GM21576 (cell line): ENCODE measurements at regions not wholly inside any gene's neighbourhood (a gene's known extent, or its start where the extent isn't known, plus 50 kb on each side); places are given as distances from the start of the nearest gene placed in this dataset.

ENCODE experiments used
- ATAC-seq: cut with Tn5 transposase; IDR thresholded peaks from one replicate; pipeline ENCODE4 v1.9.1; 2021; ENCODE audit warnings: mild to moderate bottlenecking, moderate library complexity; ENCODE audit not compliant: unreplicated experiment

DNA sequence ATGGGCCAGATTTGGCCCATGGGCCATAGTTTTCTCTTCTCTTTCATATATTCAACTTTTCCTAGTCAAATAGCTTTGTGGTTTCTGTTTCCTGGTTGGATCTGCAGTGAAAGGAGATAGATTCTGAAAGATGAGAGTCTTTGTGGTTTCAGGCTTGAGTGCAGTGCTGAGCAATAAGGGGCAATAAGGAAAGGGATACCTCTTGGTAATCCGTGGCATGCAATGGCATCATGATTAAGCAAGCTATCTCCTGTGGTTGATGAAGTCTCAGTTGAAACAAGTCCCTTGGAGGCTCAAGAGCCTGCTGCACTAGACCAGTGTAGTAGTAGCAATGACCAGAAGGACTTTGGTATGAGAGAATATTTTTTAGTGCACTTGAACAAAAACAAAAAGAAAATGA lies 187.7 kb upstream of the CNTNAP2 start:
- ATAC-seq: no peak

GRCh38 chr7:145919712-145920111 lies 196.9 kb upstream of the CNTNAP2 start:
- ATAC-seq: no peak

- no peak for ATAC-seq
Observed at GRCh38 chr7:145916776-145917175, 199.8 kb upstream of the CNTNAP2 start.

- no peak for ATAC-seq
Observed at GRCh38 chr7:145915679-145916078, 200.9 kb upstream of the CNTNAP2 start.

DNA sequence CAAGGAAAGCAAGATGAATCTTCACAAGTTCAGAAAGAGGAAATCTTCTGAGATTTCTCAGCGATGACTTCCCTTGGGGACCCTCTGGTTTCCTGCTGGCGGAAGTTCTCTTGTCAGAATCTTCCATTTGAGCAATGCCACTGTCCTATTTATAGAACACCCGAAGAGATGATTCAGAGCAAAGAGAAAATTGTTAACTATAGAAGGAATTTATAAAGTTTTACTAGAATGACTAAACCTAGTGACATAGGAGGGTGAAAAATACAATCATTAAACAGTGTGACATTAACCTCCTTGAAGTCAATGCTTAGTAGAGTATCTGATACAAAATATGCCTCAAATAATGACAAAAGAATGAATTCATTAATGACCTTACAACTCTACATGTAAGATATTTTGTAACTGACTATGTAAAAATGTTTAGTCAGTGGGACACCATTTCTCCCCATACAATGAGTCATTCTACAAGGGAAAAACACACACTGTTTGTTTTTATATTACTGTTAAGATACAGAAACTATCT lies 206.5 kb upstream of the CNTNAP2 start:
- ATAC-seq: peak; percentile 88

GRCh38 chr7:145903658-145904057 lies 212.9 kb upstream of the CNTNAP2 start:
- ATAC-seq: no peak

DNA sequence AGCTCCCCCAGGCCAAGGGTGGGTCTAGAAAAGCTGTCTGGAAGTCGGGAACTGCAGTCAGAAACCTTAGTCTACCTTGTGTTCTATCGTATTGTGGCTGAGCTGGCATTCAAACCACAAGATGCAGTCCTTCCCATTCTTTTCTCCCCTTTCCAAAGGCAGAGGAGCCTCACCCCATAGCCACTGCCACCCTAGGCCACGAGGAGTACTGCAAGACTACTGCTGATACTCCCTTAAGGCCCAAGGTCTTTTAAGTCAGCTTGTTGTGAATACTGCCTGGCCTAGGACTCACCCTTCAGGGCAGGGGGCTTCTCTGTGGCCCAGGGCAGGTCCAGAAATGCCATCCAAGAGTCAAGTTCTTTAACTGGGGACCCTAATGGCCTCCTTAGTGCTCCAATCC lies 214.5 kb upstream of the CNTNAP2 start:
- ATAC-seq: no peak

GRCh38 chr7:145899938-145900337 lies 216.7 kb upstream of the CNTNAP2 start:
- no peak for ATAC-seq

DNA sequence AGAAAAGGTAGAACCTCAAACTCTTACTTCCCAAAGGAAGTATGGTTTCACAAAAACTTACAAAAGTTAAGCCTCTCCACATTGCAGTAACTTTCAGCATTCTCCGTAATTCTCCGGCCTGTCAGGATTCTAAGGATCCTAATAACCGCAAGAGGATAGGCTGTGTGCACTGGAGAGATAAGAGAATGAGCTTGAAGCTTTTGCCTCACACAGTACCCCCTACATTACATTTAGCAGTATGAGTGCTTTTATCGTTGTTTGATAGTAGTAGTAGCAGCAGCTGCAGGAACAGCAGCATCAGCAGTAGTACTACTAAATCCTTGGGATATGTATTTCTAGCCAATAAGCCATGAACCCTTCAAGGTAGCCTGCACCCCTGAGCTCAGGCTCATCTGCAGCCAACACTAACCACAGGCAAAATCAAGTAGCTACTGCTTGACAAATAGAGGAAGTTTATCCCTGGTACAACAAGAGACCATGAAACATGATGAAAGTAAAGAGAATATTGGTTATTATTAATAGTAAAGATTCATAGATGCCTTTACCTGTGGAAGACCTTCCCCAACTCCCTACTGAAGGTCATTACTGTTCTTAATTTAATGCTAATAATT lies 222.6 kb upstream of the CNTNAP2 start:
- ATAC-seq: no peak

GRCh38 chr7:145884716-145885514 lies 231.7 kb upstream of the CNTNAP2 start:
- no peak for ATAC-seq

DNA sequence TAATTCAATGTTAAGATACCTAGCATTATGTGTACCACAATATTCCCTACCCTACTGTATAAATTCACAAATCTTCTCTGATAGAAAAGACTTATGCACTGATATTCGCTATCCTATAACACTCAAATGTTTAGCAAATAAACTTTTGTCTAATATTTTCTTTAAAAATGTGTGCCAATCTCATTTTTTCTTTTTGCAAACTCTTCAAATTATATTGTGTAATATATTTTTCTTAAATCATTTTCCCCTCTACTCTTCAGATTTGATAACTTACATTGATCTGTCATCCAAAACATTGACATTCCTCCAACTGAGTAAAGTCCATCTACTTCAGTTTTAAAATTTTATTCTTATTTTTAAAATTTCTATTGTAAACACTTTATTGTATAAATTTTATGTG lies 240.2 kb upstream of the CNTNAP2 start:
- ATAC-seq: no peak

DNA sequence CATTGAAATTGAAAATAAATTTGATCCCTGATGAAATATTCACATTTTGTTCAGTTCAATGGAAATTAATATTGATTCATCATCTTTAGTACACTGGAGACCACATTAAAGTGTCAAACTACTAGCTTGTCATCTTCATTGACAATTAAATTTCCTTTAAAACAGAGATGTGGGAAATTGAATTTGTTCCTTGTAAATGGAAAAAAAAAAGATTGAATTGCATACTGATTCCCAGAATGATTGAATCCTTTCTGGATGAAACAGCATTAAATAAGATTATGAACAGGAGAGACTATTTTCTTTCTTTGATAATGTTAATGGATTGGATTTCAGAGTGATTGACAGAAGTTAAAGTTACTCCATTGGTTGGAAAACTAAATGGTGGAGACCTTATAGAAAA lies 241.3 kb upstream of the CNTNAP2 start:
- ATAC-seq: no peak

GRCh38 chr7:145868935-145869334 lies 247.7 kb upstream of the CNTNAP2 start:
- ATAC-seq: no peak

DNA sequence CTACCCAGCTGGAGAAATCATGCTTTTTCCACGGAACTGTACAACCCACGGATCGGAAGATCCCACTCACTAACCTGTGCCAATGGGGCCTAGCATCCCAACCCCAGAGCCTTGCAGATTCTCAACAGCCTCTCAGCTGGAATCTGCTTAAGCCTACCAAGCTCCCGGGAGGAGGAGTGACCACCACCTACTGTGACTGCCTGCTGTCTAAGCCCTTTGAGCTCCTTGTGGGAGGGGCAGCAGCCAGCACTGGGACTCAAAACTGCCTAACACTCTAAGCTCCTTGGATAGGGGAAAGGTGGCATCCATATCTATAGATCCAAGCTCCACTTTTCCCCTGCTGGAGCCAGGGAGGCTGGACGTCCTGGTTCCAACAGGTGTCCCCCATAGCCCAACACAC lies 254.4 kb upstream of the CNTNAP2 start:
- no peak for ATAC-seq

- ATAC-seq: no peak
Observed at GRCh38 chr7:145860809-145861208, 255.8 kb upstream of the CNTNAP2 start.

DNA sequence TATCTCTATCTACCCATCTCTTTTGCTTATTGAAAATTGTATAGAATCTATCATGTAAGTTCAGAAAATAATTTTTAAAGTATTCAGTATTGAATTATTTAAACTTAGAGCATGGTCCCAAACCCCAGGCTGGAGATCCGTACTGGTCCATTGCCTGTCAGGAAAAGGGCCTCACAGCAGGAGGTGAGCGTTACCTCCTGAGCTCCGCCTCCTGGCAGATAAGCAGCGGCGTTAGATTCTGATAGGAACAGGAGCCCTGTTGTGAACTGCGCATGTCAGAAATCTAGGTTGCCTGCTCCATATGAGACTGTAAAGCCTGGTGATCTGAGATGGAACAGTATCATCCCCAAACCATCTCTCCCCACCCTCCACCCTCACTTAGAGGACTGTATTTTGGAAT lies 266.0 kb upstream of the CNTNAP2 start:
- no peak for ATAC-seq

DNA sequence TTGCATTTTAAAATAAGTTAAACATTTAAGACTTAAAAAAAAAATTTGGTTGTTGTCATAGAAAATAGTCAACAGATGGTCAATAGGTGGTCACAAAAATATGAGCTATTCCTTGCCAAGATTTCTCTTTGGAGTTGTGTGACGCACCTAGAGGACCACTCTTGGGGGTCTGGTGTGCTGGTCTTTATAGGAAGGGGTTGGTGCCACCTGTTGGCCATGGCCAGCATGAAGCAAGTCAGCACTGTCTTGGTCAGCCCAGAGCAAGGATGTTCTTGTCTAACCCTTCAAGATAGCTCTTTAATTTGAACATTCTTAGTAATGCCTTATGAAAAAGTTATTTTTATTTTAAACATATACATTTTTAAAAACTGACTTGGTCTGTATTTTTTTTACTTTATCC lies 267.9 kb upstream of the CNTNAP2 start:
- ATAC-seq: peak; percentile 49

- ATAC-seq: no peak
Observed at GRCh38 chr7:145845345-145845744, 271.3 kb upstream of the CNTNAP2 start.

DNA sequence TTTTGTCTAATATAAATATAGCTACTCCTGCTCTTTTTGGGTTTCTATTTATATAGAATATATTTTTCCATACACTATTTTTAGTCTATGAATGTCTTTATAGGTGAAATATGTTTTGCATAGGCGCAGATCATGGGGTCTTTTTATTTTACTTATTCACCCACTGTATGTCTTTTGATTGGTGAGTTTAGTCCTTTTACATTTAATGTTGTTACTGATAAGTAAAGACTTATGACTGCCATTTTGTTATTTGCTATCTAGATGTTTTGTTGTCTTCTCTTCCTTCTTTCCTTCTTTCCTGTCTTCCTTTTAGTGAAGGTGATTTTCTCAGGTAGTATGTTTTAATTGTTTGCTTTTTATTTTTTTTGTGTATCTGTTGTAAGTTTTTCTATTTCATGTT lies 276.8 kb upstream of the CNTNAP2 start:
- ATAC-seq: no peak

DNA sequence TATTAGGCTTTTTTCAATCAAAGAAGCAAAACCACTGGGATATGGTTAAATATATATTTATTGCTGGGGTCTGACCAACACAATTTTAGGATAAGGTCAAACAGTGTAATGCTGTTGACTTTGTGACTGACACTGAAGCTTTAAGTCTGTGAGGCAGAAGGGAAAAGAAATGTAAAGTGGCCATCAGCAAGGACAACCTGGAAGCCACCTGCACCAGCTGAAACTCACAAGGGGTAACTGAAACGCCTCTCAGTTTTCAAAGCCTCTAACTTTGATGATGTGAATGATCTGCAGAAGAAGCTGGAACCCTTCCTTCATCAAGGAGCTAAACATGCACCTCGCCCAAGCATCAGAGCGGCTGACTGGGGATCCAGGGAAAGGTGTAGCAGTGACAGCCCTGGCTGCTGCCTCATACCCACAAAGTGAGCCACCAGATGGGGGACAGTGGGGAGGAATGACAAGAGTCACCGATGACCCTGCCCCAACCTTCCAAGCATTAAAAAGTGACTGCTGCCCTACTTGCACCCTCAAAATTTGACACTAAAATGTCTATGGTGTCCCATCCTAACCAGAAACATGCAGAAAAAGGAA lies 284.9 kb upstream of the CNTNAP2 start:
- ATAC-seq: no peak

DNA sequence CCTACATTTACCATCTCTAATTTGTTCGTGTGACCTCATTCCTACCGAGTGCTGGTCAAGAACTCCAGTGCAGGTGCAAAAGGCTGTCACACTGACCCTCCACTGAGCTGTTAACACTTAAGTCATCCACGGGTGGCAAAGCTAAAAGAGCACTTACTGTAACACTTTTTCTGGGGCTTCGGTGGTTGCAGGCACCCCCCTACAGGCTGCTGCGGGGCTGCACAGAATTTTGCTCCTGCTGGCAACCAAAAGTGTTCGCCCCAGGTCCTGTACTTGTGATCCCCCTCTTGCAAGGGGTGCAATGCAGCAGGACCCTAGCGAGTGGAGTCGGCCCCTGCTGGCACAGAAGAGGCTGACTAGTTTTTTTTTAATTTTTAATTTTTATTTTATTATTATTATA lies 298.9 kb upstream of the CNTNAP2 start:
- ATAC-seq: no peak

- ATAC-seq: no peak
Observed at GRCh38 chr7:145812218-145812617, 304.4 kb upstream of the CNTNAP2 start.
